GM23248 (cell line): ENCODE measurements at regions not wholly inside any gene's neighbourhood (a gene's known extent, or its start where the extent isn't known, plus 50 kb on each side); places are given as distances from the start of the nearest gene placed in this dataset.

Experiments
- DNase-seq: peaks from one replicate; pipeline ENCODE4 v3.0.0-alpha.2; 2015
- H2AFZ ChIP-seq: fragments of 200-600 bp; sonication (generic); 2 replicates; pipeline ENCODE4 v1.6.1; 2016; ENCODE audit warnings: antibody characterized with exemption
- H3F3A ChIP-seq: fragments of 200-600 bp; sonication (generic); 2 replicates; pipeline ENCODE4 v1.6.1; 2016; ENCODE audit warnings: mild to moderate bottlenecking, antibody characterized with exemption, mixed run types; ENCODE audit not compliant: insufficient read depth
- H3K27ac ChIP-seq: fragments of 200-600 bp; sonication (generic); 2 replicates; pipeline ENCODE4 v1.5.1; 2016; ENCODE audit warnings: mild to moderate bottlenecking
- H3K27me3 ChIP-seq: fragments of 200-600 bp; sonication (generic); replicated peaks from 2 replicates; pipeline ENCODE4 v1.6.1; 2016; ENCODE audit warnings: mild to moderate bottlenecking; ENCODE audit not compliant: insufficient read depth
- H3K36me3 ChIP-seq: fragments of 200-600 bp; sonication (generic); 2 replicates; pipeline ENCODE4 v1.6.1; 2016; ENCODE audit warnings: low read depth, mild to moderate bottlenecking
- H3K4me1 ChIP-seq: fragments of 200-600 bp; sonication (generic); 2 replicates; pipeline ENCODE4 v1.6.1; 2016; ENCODE audit warnings: mild to moderate bottlenecking; ENCODE audit not compliant: insufficient read depth
- H3K4me2 ChIP-seq: fragments of 200-600 bp; sonication (generic); one replicate; pipeline ENCODE4 v1.6.1; 2016; ENCODE audit warnings: mild to moderate bottlenecking; ENCODE audit not compliant: unreplicated experiment
- H3K4me3 ChIP-seq: fragments of 200-600 bp; sonication (generic); 2 replicates; pipeline ENCODE4 v1.5.1; 2016; ENCODE audit warnings: mild to moderate bottlenecking
- H3K79me2 ChIP-seq: fragments of 200-600 bp; sonication (generic); 2 replicates; pipeline ENCODE4 v1.6.1; 2016; ENCODE audit warnings: mild to moderate bottlenecking; ENCODE audit not compliant: insufficient read depth
- H3K9ac ChIP-seq: fragments of 200-600 bp; sonication (generic); 2 replicates; pipeline ENCODE4 v1.6.1; 2016; ENCODE audit warnings: mild to moderate bottlenecking
- H3K9me2 ChIP-seq: fragments of 200-600 bp; sonication (generic); 2 replicates; pipeline ENCODE4 v1.6.1; 2016; ENCODE audit warnings: mixed run types, mild to moderate bottlenecking, moderate library complexity; ENCODE audit not compliant: insufficient read depth
- H3K9me3 ChIP-seq: fragments of 200-600 bp; sonication (generic); one replicate; pipeline ENCODE4 v1.6.1; 2017; ENCODE audit warnings: low read depth
- H4K20me1 ChIP-seq: fragments of 200-600 bp; sonication (generic); 2 replicates; pipeline ENCODE4 v1.6.0; 2016; ENCODE audit not compliant: insufficient read depth
- EZH2 ChIP-seq: fragments of 200-600 bp; sonication (generic); IDR thresholded peaks from 2 replicates; pipeline ENCODE4 v1.6.1; 2018; ENCODE audit warnings: antibody characterized with exemption, mild to moderate bottlenecking; ENCODE audit not compliant: insufficient read depth, poor library complexity, severe bottlenecking
- EZH2phosphoT487 ChIP-seq: fragments of 200-600 bp; sonication (generic); IDR thresholded peaks from 2 replicates; pipeline ENCODE4 v1.6.1; 2018; ENCODE audit warnings: antibody characterized with exemption, moderate library complexity, mild to moderate bottlenecking, low read depth; ENCODE audit not compliant: insufficient read depth
- WGBS, 2 experiments: methylation state at CpG; one replicate each; pipeline ENCODE4 v1.1.6; 2015 to 2017; ENCODE audit warnings: low lambda C conversion rate in 2 of 2, low coverage in 1 of 2; ENCODE audit errors: missing lambda C conversion rate in 2 of 2; 5-methylcytosine and 5-hydroxymethylcytosine counted together
- in situ Hi-C: fragments of 300-500 bp; cut with MboI; formaldehyde crosslinking; loops from 2 replicates; pipeline ENCODE4 v1.15.0; 2020

- in situ Hi-C loops = no loop called here
- Histone ChIP-seq H3K9me3 (no peaks in the 10 kb centered on the region), H3F3A (no peaks in the 10 kb centered on the region), H3K9ac (no peak overlapping the region), H2AFZ (no peak overlapping the region), H3K79me2 (no peaks in the 10 kb centered on the region), H3K9me2 (no peaks in the 10 kb centered on the region), H4K20me1 (no peaks in the 10 kb centered on the region), H3K4me1 (no peaks in the 10 kb centered on the region), H3K4me2 (no peak overlapping the region), H3K27me3 (no peaks in the 10 kb centered on the region), H3K36me3 (no peaks in the 10 kb centered on the region), H3K4me3 (no peak overlapping the region), H3K27ac (no peak overlapping the region)
- TF ChIP-seq EZH2 = no peak
- TF ChIP-seq EZH2phosphoT487 = no peak
- WGBS, 2 experiments = 29 to 36% methylated on average over 5 of the region's 5 CpGs
- no peak for DNase-seq
Observed at GRCh38 chr4:12879496-12879895, 604.6 kb downstream of the RAB28 start.

GRCh38 chr4:12875640-12876243 is 608.4 kb downstream of the RAB28 start:
- H3F3A ChIP-seq = no peaks in the 10 kb centered on the region
- no peak for DNase-seq
- H3K79me2 ChIP-seq = no peaks in the 10 kb centered on the region
- H3K9ac ChIP-seq = no peak overlapping the region
- in situ Hi-C loops = no loop called here
- WGBS, 2 experiments = 17 to 20% methylated on average over 2 of the region's 2 CpGs
- H2AFZ ChIP-seq = no peak overlapping the region
- no peaks in the 10 kb centered on the region for H3K9me2 ChIP-seq
- TF ChIP-seq EZH2 (no peak), EZH2phosphoT487 (no peak)
- H4K20me1 ChIP-seq = no peaks in the 10 kb centered on the region
- no peaks in the 10 kb centered on the region for H3K36me3 ChIP-seq
- H3K27me3 ChIP-seq = no peaks in the 10 kb centered on the region
- H3K9me3 ChIP-seq = no peaks in the 10 kb centered on the region
- no peak overlapping the region for H3K4me2 ChIP-seq
- H3K4me1 ChIP-seq = no peaks in the 10 kb centered on the region
- H3K27ac ChIP-seq = no peak overlapping the region
- H3K4me3 ChIP-seq = no peak overlapping the region

GRCh38 chr4:12873351-12873750 is 610.8 kb downstream of the RAB28 start:
- in situ Hi-C loops = no loop called here
- H3K9ac ChIP-seq = no peak overlapping the region
- WGBS, 2 experiments = 47 to 56% methylated on average over 2 of the region's 2 CpGs

GRCh38 chr4:12861422-12861821 is 622.7 kb downstream of the RAB28 start:
- H3F3A ChIP-seq = no peaks in the 10 kb centered on the region
- 43 to 45% methylated on average over 1 of the region's 1 CpG for WGBS, 2 experiments
- no peak for TF ChIP-seq EZH2phosphoT487
- TF ChIP-seq EZH2 = no peak

More at GRCh38 chr4:12873351-12873750, 610.8 kb downstream of the RAB28 start:
- no peaks in the 10 kb centered on the region for H3K36me3 ChIP-seq
- TF ChIP-seq EZH2 (no peak), EZH2phosphoT487 (no peak)
- no peaks in the 10 kb centered on the region for H4K20me1 ChIP-seq
- no peaks in the 10 kb centered on the region for H3K79me2 ChIP-seq
- H3K4me1 ChIP-seq = no peaks in the 10 kb centered on the region
- no peaks in the 10 kb centered on the region for H3F3A ChIP-seq
- no peak overlapping the region for H2AFZ ChIP-seq
- H3K27ac ChIP-seq = no peak overlapping the region
- no peaks in the 10 kb centered on the region for H3K27me3 ChIP-seq
- no peak for DNase-seq
- no peaks in the 10 kb centered on the region for H3K9me3 ChIP-seq
- H3K4me3 ChIP-seq = no peak overlapping the region
- H3K9me2 ChIP-seq = no peaks in the 10 kb centered on the region
- H3K4me2 ChIP-seq = no peak overlapping the region

More at GRCh38 chr4:12861422-12861821, 622.7 kb downstream of the RAB28 start:
- in situ Hi-C loops = no loop called here
- H3K79me2 ChIP-seq = no peaks in the 10 kb centered on the region
- no peak overlapping the region for H3K27ac ChIP-seq
- no peaks in the 10 kb centered on the region for H3K9me2 ChIP-seq
- H3K4me3 ChIP-seq = no peak overlapping the region
- DNase-seq = no peak
- H2AFZ ChIP-seq = no peak overlapping the region
- H3K4me2 ChIP-seq = no peak overlapping the region
- no peaks in the 10 kb centered on the region for H3K4me1 ChIP-seq
- no peaks in the 10 kb centered on the region for H4K20me1 ChIP-seq
- no peaks in the 10 kb centered on the region for H3K27me3 ChIP-seq
- H3K9me3 ChIP-seq = no peaks in the 10 kb centered on the region
- H3K9ac ChIP-seq = no peak overlapping the region
- H3K36me3 ChIP-seq = no peaks in the 10 kb centered on the region
